Islet of Langerhans (tissue), 1 donor: ENCODE measurements at regions not wholly inside any gene's neighbourhood (a gene's known extent, or its start where the extent isn't known, plus 50 kb on each side); places are given as distances from the start of the nearest gene placed in this dataset.
"Not testable (repeated sequence)": the region's sequence is repeated elsewhere in the genome, so short reads cannot be mapped to it uniquely, and the experiment has no call there.

Experiments used
- FAIRE-seq: peaks from one replicate; lab custom pipeline; 2011; peaks lifted over from hg19 to GRCh38; lab: Jason Lieb, UNC

DNA sequence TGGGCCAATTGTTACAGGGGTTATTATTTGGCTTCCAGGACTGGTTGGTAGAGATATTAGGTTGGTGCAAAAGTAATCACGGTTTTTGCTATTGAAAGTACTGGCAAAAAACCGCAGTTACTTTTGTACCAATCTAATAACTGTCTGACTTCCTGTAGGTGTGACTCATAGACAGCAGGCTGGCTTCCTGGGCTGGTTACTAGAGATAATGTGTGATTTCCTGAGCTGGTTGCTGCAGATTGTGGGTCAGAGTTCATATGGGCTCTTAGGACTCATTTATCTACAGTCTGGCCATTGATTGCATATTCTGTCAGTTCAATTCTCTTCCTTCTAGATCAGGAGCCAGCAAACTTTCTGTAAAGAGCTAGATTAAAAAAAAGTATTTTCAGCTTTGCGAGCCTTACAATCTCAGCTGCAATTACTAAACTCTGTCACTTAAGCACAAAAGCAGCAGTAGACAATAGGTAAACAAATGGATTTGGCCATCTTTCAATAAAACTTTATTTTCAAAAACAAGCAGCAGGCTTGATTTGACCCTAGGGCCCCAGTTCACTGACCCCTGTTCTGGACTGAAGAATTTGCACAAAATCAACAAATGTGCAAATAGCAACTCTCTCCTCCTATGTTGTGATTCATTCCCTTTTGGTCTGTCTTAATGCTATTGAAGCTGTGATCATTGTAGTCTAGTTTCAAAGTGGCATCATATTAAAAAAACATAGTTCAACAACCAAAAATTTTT, 50.8 kb upstream of the BOD1L1 start:
- FAIRE-seq: no peak

DNA sequence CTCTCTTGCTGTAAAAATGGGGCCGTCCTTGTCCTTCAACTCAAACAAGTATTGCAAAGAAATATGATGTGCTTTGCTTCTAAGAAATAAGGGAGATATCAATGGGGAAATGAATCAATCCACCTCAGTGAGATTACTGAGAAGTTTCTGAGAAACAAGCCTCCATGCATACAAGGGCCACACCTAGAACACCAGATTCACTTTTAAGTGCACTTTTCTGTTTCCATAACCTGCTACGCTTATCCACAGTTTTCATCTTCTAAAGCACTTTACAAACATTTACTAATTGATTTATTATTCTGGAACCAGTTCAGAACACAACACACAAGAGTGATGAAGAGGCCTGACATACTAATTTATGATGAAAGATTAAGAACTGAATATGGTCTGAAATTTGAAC, 54.0 kb upstream of the BOD1L1 start:
- FAIRE-seq: no peak

DNA sequence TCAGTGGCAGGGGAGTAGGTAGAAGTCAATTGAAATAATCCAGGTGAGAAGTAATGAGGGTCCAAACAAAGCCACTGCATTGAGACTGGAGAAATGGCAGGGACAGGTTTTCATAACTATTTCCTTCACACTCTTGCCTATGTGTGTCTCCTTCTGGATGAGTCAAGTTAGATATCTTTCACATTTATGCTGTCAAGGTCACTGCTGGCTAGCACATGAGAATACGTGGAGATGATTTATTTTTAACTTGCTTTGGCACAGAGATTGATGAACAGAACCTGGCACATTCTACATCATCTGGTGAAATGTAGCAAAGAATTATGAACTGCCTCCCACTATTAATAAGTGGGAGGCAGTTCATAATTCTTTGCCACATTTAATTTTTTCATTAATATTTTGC, 66.7 kb upstream of the BOD1L1 start:
- FAIRE-seq: no peak

DNA sequence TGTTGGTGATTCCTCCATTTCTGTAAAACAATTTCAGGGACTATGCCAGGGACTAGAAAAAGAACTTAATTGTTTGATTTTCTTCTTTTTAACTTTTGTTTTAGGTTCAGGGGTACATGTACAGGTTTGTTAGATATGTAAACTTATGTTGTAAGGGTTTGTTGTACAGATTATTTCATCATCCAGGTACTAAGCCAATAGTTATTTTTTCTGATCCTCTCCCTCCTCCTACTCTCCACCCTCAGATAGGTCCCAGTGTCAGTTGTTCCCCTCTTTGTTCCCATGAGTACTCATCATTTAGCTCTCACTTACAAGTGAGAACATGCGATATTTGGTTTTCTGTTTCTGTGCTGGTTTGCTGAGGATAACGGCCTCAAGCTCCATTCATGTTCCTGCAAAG, 70.8 kb upstream of the BOD1L1 start:
- no peak for FAIRE-seq

DNA sequence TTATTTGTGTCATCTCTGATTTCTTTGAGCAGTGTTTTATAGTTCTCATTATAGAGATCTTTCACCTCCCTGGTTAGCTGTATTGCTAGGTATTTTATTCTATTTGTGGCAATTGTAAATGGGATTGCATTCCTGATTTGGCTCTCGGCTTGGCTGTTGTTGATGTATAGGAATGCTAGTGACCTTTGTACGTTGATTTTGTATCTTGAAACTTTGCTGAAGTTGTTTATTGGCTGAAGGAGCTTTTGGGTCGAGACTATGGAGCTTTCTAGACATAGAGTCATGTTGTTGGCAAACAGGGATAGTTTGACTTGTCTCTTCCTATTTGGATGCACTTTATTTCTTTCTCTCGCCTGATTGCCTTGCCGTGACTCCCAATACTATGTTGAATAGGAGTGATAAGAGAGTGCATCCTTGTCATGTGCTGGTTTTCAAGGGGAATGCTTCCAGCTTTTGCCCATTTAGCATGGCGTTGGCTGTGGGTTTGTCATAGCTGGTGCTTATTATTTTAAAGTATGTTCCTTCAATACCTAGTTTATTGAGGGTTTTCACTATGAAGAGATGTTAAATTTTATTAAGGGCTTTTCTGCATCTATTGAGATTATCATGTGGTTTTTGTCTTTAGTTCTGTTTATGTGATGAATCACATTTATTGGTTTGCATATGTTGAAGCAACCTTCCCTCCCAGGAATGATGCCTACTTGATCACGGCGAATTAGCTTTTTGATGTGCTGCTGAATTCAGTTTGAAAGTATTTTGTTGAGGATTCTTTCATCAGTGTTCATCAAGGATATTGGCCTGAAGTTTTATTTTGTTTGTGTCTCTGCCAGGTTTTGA, 72.7 kb upstream of the BOD1L1 start:
- no peak for FAIRE-seq

DNA sequence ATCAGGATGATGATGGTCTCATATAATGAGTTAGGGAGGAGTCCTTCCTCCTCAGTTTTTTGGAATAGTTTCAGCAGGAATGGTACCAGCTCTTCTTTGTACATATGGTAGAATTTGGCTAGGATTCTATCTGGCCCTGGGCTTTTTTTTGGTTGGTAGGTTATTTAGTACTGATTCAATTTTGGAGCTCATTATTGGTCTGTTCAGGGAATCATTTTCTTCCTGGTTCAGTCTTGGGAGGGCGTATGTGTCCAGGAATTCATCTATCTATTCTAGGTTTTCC, 73.3 kb upstream of the BOD1L1 start:
- FAIRE-seq: not testable (repeated sequence)

DNA sequence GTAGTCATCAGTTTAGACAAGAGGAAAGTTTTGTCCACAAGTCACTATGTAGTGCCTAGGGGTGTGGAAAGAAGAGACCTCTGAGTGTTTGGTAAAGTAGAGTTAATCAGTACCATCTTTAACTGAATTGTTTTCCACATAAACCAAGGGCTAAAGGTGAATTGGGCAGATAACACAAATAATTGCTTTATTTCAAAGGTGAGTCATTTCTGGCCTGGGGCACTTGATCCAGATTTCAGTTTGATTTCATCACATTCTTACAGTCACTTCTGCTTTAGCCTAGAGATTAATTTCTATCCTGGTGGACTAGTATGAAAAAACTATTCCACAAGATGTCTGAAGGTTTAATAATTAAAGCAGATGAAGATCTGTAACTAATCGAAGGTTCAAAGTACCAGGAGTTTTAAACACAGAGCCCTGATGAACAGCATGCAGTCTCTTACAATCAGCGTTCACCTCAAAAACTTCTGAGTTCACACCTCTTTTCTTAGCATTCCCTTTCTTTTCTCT, 74.5 kb upstream of the BOD1L1 start:
- no peak for FAIRE-seq

DNA sequence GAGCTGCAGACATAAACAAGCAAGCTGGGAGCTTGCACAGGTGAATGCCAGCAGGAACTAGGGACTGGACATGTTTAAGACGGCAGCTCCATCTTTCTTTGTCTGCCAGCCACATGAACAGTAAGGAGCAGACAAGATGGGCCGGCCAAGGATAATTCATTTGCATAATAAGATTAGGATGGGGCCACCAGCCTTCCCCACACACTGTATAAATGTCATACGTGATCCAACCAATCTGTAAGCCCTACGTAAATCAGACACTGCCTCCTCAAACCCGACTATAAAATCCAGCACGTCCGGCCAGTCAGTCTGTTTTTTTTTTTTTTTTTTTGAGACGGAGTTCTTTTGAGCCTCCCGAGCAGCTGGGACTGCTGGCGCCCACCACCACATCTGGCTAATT, 75.6 kb upstream of the BOD1L1 start:
- no peak for FAIRE-seq

DNA sequence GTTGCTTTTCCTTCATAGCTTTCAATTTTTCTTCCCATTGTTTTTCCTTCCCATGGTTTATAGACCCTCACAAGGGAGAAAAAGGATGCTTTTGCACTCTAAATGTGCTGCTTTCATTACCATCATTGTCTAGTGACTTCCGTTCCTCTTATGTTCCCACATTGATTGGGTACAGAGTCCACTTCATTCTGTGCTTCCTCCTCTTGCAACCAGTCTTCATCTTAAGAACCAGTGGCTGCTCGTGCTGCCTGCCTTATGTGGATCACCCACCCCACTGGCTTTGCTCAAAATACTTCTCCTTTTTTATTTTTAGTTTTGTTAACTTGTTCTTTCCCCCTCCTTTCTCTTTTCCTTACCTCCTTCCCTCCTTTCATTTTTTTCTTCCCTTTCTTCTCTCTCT, 76.5 kb upstream of the BOD1L1 start:
- no peak for FAIRE-seq

DNA sequence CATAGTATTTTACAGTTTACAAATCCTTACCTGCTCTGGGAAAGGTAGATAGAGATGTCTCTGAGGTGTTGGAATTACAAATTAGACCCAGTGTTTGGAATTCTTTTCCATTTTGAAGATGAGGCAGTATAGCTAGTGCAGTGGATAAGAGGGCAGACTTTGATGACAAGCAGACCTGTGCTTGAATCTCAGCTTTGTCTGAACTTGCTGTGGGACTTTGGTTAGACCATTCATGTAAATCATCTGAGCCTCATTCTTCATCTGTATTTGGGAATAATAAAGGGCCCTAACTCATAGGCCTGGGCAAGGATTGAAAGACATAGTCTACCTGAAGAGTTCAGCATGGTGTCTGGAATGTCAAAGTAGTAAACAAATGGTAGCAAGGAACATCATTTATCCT, 77.2 kb upstream of the BOD1L1 start:
- peak; percentile 88 for FAIRE-seq

DNA sequence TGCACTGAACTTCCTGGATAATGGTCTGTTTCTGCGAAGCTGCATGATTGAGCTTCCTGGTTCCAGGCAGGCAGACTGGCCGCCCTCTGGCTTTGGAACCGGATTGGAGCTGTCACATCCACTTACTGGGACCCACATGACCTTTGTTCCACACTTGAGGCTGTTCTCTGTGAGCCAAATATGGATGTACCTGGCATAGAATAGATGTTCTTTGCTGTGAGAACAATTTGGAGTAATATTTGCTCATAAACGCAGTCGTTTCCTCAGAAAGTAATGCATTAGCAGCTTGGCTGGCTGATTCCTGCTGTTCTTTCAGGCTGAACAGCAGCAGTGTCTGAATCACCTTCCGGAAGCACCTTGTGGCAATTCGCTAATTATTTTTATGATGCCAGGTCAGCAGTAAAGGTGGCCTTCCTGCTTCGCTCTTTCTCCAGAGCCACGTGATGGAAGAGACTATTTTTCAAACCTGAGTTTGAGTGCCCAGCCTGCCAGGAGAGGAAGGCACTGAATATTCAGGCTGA, 78.1 kb upstream of the BOD1L1 start:
- peak; percentile 99 for FAIRE-seq

DNA sequence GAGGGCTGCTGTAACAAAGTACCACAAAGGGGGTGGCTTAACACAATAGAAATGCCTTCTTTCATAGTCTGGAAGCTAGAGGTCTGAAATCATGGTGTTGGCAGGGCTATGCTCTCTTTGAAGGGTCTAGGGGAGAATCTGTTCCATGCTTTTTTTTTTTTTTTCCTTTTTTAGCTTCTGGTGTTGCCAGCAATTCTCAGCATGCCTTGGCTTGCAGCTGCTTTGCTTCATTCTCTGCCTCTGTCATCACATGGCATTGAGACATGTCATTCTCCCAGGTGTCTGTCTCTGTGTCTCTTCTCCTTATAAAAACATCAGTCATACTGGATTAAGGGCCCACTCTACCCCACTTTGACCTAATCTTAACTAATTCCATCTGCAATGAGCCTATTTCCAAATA, 78.6 kb upstream of the BOD1L1 start:
- FAIRE-seq: no peak

DNA sequence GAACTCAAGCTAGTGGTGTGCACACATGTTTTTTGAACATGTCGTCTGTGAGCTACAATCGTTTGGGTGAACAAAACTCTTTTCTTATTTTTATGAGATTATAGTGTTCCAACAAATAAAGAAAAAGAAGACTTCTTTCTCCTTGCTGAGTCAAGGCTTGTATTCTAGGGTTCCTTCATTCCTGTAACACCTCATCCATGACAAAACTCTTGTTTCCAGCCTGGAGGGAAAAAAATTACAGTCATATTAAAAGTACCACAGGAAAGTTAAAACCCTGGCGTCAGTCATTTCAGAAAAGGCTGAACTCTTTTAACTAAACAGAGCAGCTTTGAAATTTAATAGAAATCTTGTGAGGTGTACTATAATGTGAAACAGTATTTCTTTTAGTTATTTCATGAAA, 79.2 kb upstream of the BOD1L1 start:
- FAIRE-seq: no peak

DNA sequence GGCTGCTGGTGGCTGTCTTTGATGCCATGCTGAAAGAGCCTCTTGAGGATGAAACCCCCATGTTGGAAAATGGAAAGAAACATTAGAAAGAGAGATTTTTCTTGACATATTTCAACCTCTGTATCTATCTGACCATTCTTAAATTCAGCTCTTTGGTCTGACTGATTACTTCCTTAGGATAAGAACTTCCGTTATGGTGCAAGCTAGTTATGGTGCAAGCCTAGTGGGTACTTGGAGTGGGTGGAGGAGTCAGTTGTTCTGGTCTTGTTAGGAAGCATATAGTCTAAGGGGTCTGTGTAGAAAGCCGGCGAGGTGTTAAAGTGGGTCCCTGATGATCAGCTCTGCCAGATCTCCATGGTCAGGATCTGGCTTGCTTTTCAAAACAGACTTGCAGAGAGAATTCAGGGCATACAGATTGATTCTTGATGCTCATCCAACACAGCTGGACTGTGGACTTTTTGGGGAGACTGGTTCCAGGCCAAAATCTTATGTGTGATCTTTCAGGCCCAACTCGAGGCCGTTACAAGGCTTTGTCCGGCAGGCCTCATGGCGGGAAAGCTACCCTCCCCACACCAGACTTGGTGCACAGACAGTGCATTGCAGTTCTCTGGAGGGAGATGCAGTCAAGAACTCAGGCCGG, 82.8 kb upstream of the BOD1L1 start:
- no peak for FAIRE-seq

DNA sequence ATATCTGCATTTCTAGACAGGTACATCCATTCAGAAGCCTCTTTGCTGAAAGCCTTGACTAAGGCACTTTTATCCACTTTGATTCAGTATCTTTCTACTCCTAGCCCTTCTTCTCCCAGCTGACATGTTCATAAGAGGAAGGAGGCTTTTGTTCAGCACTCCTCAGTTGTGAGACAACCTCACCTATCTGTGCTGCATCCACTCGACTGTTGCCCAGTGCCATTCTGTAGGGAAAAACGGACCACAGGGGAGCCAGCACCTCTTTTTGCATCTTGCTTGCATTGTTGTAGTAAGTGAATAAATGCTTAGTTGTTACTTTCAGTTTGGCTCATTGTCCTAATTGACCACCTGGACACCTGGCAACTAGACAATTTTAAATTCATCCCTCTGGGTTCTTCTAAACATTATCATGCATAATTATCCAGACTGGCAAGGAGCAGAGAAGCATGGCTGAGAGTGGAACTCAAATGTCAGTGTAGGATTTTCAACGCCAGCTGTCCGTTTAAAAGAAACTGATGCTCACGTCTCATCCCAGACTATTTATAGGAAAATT, 83.8 kb upstream of the BOD1L1 start:
- peak; percentile 97 for FAIRE-seq

DNA sequence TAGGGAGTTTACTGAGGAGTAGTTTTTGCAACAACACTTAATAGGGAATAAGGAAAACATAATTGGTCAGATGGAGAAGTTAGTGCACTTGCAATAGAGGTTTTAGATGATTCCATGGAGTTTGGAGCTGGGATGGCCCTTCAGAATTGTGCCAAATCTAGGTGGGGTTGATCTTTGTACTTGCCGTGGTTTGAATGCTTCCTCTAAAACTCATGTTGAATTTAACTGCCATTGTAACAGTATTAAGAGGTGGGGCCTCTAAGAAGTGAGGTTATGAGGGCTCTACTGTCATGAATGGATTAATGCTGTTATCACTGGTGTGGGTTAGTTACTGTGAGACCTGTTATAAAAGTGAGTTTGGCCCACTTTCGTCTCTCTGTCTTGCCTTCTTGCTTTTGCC, 94.4 kb upstream of the BOD1L1 start:
- no peak for FAIRE-seq

DNA sequence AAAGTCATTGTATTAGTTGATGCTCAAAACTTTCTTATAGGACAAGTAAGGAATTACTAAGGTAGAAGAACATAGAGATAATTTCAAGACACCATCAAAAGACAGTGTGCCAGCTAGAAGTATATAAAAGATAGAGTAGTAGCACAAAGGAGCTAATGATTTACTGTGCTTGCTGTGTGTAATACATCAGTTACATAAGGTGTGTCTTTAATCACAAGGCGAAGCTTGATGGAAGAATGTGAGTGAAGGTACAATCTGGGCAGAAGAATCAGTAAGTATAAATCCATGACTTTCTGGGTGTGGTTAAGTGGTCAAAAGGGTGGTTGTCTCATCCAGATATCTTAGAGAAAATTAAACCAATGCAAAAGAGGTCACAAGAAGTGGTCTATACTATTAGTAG, 95.1 kb upstream of the BOD1L1 start:
- FAIRE-seq: no peak

DNA sequence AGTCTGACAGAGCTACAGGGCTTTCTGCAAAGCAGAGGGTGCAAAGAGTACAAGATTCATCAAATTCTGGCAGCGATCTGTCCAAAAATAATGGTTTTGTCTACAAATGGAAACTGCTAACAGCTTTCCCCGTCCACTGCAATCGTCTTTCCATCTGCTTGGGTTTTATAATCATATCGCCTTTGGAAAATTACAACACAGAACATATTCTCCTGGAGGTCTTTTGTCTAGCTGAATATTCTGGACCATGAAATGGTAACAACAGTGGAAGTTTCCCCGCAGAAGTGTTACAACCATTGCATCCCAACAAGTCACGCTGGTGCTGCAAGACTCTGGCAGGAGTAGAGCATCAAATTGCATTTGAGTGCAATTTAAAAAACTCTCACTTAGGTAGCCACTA, 101.2 kb upstream of the BOD1L1 start:
- FAIRE-seq: no peak

DNA sequence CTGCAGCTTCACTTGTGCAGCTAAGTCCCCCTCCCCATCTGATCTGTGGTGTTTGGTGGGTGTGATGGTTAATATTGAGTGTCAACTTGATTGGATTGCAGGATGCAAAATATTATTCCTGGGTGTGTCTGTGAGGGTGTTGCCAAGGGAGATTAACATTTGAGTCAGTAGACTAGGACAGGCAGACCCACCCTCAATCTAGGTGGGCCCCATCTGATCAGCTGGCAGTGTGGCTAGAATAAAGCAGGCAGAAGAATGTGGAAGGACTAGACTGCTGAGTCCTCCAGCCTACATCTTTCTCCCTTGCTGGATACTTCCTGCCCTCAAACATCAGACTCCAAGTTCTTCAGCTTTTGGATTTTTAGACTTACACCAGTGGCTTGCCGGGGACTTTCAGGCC, 103.5 kb upstream of the BOD1L1 start:
- no peak for FAIRE-seq

DNA sequence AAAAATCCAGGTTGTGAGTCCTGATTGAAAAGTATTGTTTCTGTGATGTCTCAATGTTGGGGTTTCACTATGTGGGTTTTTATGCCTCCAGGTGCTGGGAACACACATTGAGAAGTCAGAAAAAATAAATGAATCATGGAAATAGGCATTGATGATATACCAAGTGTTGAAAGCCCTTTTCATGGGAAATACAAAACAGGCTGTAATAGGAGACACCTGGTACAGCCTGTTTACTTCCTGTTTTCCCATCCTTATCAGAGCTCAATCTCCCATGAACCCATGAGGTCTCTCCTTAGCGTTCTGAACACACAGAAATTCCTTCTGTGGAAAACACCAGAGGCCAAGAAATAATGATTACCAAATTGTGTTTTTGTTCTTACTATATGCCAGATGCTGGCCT, 106.3 kb upstream of the BOD1L1 start:
- no peak for FAIRE-seq

DNA sequence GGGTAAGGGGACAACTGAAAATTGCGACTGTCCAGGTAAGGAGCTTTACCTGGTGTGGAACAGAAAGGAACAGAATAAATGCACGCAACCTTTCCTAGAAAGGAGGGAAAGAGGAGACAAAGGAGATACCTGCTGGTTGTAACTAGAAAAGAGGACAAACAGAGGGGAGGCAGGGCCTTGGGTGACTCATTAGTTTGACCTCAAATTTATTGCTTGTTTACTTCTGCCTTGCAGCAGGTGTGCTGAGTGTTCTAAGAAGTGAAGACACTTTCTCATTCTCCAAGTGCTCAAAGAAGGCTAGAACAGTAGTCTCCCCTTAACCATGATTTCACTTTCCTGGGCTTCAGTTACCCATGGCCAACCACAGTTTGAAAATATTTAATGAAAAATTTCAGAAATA, 123.1 kb upstream of the BOD1L1 start:
- no peak for FAIRE-seq

DNA sequence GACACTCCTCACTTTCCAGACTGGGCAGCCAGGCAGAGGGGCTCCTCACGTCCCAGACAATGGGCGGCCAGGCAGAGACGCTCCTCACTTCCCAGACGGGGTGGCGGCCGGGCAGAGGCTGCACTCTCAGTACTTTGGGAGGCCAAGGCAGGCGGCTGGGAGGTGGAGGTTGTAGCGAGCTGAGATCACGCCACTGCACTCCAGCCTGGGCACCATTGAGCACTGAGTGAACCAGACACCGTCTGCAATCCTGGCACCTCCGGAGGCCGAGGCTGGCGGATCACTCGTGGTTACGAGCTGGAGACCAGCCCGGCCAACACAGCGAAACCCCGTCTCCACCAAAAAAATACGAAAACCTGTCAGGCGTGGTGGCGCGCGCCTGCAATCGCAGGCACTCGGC, 134.1 kb upstream of the BOD1L1 start:
- not testable (repeated sequence) for FAIRE-seq

DNA sequence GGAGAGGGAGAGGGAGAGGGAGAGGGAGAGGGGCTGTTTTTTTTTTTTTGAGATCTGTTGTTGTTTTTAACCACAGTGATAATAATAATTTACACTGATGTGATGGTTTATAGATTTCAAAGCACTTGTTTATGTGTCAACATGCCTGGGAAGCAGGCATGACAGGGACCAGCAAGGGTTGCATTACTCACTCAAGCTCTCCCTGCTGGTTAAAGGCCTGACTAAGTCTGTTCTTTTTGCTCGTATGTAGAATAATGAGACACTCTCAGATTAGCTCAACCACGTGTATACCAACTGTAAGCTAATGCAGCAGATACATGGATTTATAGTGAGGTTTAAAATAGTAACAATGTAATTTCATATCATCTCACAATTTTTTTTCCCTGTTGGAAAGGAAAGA, 134.6 kb upstream of the BOD1L1 start:
- no peak for FAIRE-seq
